GM21390 (cell line): ENCODE measurements at regions not wholly inside any gene's neighbourhood (a gene's known extent, or its start where the extent isn't known, plus 50 kb on each side); places are given as distances from the start of the nearest gene placed in this dataset.
A peak's percentile ranks its signal among the peaks of the same experiment; 100 is the strongest.
"Not testable (repeated sequence)": the region's sequence is repeated elsewhere in the genome, so short reads cannot be mapped to it uniquely, and the experiment has no call there.

Experiments used
- ATAC-seq: cut with Tn5 transposase; IDR thresholded peaks from one replicate; pipeline ENCODE4 v1.9.1; 2021; ENCODE audit not compliant: unreplicated experiment

- no peak for ATAC-seq
Measured at GRCh38 chrX:55142206-55142918, 53.5 kb downstream of the PAGE2 start.

GRCh38 chrX:55142919-55143310, 54.1 kb downstream of the PAGE2 start:
- ATAC-seq: no peak

DNA sequence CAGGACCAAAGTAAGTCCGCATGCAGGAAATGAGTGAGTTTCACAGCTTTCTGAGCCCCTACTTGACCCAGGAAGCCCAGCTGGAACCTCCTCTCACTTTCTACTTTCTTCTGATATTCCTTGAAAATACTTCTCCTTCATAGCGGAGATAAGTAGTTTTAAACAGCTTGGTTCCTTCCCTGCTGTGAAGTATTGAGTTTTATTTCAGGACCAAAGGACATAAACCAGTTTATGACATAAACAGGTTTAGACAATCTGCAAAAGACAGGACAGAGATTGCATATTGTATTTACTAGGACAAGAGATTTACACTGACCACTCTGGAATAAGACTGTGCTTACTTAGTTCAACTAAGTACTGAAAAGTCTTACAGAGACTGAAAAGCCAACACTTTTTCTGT, 54.8 kb downstream of the PAGE2 start:
- ATAC-seq: no peak

DNA sequence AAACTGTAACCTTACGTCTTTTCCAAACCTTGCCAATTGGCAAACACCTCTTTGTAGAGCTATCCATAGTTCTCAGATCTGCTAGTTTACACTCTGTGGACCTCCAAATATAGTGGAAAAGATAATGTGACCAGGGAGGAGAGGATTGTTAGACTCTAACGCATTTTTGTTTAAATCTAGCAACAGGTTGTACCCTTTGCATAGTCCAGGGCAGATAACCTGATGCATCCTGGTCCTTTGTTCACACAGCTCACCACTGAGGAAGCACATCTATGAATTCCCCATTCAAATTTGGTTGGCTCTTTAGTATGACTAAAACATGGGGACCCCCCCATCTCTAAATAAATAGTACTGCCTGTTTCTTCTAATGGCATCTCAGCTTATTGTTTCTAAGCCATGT, 55.9 kb downstream of the PAGE2 start:
- no peak for ATAC-seq

GRCh38 chrX:55149242-55149641, 60.4 kb downstream of the PAGE2 start:
- ATAC-seq: no peak

DNA sequence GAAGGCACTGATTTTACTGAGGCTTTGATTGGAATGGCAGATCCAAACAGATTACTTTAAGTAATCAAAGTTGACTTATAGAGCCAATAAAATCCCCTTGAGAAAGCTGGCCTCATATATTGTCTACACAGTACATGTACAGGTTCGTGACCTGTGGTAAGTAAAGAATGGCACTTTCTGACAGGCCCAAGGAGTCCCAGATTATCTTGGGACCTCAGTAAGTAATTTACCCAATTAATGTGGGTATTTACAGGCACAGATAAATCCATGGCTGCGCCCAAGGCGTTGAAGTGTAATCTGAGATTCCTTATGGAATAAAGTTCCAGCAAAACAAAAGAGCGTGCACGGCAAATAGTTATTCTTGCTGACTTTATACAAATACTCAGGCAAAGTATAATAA, 62.4 kb downstream of the PAGE2 start:
- ATAC-seq: no peak

- ATAC-seq: no peak
Measured at GRCh38 chrX:55159551-55159950, 60.6 kb upstream of the PAGE5 start.

- ATAC-seq: peak; percentile 95
Measured at GRCh38 chrX:55160685-55161552, 59.2 kb upstream of the PAGE5 start.

DNA sequence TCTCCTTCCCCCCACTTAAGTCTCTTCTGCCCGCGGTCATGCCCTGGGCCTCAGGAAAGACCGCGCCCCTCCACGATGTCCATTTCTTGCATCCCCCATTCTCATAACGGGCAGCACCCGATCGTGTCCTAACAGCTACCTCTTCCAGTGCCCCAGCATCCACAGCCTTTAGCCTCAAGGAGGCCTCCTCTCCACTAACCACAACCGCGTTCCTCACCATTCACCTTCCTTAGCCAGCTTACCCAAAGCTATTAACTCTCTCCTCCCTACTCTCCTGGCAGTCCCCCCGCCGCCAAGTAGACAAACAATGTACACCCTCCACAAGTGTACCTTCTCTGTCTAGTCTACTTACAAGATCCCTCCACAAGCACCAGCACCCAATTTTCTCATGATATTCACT, 58.6 kb upstream of the PAGE5 start:
- no peak for ATAC-seq

DNA sequence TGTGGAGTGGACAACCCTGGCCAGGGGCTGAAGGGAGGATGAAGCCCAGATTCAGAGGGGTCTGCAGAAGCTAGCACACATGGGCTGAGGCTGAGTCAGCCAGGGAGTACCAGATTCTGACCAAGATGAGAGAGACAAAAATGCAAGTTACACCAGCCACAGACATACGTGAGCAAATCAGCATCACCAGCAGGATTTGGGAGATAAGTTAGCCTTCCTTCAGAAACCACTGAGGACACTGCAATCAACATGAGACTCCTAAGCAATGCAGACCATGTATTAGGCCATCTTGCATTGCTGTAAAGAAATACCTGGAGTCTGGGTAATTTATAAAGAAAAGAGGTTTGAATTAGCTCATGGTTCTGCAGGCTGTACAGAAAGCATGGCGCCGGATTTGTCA, 57.0 kb upstream of the PAGE5 start:
- no peak for ATAC-seq

GRCh38 chrX:55165026-55165425, 55.1 kb upstream of the PAGE5 start:
- ATAC-seq: not testable (repeated sequence)

DNA sequence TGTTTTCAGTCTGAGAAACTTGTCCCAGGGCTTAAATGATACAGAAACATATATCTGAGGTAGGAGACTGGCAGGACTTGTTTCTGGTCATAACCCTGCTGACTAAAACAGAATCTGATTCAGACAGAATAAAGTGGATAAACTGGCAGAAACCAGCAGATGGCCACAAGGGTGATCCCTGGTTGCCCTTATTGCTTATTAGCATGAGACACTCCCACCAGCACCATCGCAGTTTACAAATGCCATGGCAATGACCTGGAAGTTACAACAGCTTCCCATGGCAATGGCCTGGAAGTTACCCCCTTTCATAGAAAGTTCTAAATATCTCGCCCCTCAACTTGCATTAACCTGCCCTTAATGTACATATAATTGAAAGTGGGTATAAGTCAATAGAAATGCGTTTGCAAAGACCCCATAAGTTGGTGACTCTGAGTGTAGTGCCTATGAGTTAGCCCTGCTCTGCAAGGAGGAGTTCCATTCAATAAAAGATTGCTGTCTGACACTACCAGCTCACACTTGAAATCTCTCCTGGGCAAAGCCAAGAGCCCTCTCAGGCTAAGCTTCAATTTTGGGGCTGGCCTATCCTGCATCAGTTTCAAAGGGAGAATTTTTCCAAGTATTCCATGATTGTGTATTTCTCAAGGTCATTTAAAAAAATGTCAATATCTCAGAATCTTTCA, 52.9 kb upstream of the PAGE5 start:
- no peak for ATAC-seq

DNA sequence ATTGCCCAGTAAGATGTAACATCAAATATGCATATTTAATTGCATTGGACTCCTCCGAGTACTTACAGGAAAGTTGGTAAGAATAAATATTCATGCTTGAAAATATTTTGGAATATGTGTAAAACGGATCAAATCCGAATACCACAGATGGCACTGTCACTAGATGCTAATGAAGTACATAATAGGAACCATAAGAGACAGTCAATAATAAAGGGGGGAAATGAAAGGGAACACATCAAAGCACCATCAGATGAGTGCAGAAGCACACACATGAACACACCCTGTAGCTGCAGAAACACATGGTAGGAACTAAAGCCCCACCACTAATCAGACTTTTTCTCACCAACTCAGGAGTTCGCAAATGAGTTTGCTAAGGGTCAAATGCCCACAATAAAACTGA, 52.2 kb upstream of the PAGE5 start:
- no peak for ATAC-seq

DNA sequence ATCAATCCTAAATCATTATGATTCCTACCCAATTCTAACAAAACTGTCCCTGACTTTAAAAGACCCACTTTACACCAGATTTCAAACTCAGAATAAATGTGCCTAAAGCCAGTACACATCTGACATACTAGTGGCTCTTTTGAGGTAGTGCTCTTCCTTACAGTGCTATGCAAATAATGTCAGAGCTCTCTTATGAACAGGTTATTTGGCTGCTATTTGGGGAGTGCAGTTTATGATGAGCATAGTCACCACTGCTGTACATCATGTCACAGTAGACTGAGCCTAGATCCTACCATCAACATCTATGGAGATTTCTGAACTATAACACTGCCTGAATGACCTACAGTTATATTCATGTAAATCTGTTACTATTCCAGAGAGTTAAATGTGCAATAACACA, 50.4 kb upstream of the PAGE5 start:
- no peak for ATAC-seq
